ENCODE measurements at regions not wholly inside any gene's neighbourhood (a gene's known extent, or its start where the extent isn't known, plus 50 kb on each side); places are given as distances from the start of the nearest gene placed in this dataset.

DNA sequence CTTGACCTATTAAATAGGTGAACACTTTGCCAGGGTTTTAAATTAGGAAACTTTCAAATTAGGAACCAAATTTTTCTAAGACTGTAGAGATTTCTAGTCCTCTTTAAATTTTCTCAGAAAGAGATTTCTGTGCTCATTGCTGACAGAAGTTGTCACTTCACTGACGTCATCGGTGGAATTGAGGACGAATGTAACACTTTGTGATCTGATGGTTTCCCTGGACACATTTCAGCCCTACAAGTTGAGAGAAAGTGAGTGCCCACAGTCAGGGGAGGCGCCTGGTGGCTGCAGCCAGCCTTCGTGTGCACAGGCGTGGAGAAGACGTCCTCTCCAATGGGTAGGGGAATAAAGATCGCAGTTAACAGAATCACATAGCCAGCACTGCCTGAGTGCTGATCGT is 396.5 kb upstream of the TSHZ3 start:
- Histone ChIP-seq H3K27ac (no peak overlapping the region), H3K4me2 (no peak overlapping the region), H3K4me3 (no peak overlapping the region), H3K4me1 (no peaks in the 10 kb centered on the region), H3K9me3 (peaks cover 5% of the 10 kb centered on the region; the same call in 2 of the 3 replicates)
- no peak for FAIRE-seq
- no peak for ATAC-seq
- POLR2A ChIA-PET: no interaction called here
- TF ChIP-seq KDM5A (IDR thresholded peaks at IDR 0.05) (no peak), POLR2A (IDR thresholded peaks at IDR 0.05; ENCODE audit: low read length) (0 out of 2 replicates have a peak, but pooled peaks have one; percentile 6)
- no peak for DNase-seq (ENCODE audit: low read depth in 1 of 2, low spot score in 1 of 2)
- 11% methylated on average over 9 of the region's 9 CpGs for WGBS (ENCODE audit: missing lambda C conversion rate)
- CTCF ChIA-PET: no interaction called here

DNA sequence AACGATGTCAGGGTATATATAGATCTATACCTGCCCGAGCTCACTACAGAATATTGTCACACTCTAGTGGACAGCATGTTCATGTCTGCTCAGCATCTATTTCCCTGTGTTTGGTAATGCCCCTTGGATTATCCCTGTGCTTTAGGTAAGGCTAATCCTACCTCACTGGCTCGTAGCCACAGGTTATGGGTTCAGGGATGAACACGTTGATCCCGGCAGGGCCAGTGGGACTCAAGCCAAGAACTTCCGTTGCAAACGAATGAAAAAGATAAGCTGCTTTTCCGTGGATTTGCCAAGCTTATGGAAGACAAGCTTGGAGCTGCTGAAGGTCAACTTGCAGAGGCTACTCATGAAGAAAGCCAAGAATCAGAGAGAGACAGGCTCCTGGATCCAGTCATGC is 400.0 kb upstream of the TSHZ3 start:
- no peak overlapping the region for H3K4me2 ChIP-seq
- FAIRE-seq (no peak), ATAC-seq (no peak), DNase-seq (ENCODE audit: low read depth in 1 of 2, low spot score in 1 of 2) (no peak)
- 3% methylated on average over 8 of the region's 8 CpGs for WGBS (ENCODE audit: missing lambda C conversion rate)
- TF ChIP-seq HOXA7 (CRISPR knock-in tag; IDR thresholded peaks at IDR 0.05) (no peak), RNF2 (IDR thresholded peaks at IDR 0.05; ENCODE audit: borderline replicate concordance, low read depth) (no peak), ZC3H11A (IDR thresholded peaks at IDR 0.05) (no peak)
- TF ChIP-seq, protein P1, sequence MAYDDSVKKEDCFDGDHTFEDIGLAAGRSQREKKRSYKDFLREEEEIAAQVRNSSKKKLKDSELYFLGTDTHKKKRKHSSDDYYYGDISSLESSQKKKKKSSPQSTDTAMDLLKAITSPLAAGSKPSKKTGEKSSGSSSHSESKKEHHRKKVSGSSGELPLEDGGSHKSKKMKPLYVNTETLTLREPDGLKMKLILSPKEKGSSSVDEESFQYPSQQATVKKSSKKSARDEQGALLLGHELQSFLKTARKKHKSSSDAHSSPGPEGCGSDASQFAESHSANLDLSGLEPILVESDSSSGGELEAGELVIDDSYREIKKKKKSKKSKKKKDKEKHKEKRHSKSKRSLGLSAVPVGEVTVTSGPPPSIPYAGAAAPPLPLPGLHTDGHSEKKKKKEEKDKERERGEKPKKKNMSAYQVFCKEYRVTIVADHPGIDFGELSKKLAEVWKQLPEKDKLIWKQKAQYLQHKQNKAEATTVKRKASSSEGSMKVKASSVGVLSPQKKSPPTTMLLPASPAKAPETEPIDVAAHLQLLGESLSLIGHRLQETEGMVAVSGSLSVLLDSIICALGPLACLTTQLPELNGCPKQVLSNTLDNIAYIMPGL (CRISPR knock-in tag; IDR thresholded peaks at IDR 0.05; ENCODE audit: borderline replicate concordance): no peak
- TF ChIP-seq, protein P2, sequence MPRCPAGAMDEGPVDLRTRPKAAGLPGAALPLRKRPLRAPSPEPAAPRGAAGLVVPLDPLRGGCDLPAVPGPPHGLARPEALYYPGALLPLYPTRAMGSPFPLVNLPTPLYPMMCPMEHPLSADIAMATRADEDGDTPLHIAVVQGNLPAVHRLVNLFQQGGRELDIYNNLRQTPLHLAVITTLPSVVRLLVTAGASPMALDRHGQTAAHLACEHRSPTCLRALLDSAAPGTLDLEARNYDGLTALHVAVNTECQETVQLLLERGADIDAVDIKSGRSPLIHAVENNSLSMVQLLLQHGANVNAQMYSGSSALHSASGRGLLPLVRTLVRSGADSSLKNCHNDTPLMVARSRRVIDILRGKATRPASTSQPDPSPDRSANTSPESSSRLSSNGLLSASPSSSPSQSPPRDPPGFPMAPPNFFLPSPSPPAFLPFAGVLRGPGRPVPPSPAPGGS (IDR thresholded peaks at IDR 0.05): no peak
- H3K9me3 ChIP-seq: no peaks in the 10 kb centered on the region
- CTCF ChIA-PET: no interaction called here
- no peak overlapping the region for H3K4me3 ChIP-seq
- H3K27ac ChIP-seq: no peak overlapping the region
- H3K4me1 ChIP-seq: no peaks in the 10 kb centered on the region
- POLR2A ChIA-PET: no interaction called here

DNA sequence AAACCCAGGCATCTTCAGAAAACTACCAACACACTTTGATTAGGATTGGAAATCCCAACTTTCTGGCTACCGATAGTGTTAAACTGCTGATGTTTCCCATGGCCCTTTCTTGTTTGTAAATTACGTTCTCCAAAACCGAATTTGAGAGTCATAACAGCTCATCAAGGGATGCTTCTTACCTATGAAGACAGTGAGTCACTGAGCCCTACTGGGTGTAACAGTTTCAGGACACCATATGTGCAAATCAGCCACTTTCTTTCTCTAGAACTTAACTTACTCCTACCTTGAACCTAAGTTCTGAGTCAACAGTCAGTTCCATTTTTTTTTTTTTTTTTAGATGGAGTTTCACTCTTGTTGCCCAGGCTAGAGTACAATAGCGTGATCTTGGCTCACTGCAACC is 410.1 kb upstream of the TSHZ3 start:
- 16% methylated on average over 4 of the region's 4 CpGs for WGBS (ENCODE audit: missing lambda C conversion rate)
- POLR2A ChIA-PET: no interaction called here
- Histone ChIP-seq H3K4me1 (no peaks in the 10 kb centered on the region), H3K9me3 (no peaks in the 10 kb centered on the region; the same call in 2 of the 3 replicates), H3K4me2 (no peak overlapping the region), H3K4me3 (no peak overlapping the region), H3K27ac (no peak overlapping the region)
- no peak for FAIRE-seq
- no peak for DNase-seq (ENCODE audit: low read depth in 1 of 2, low spot score in 1 of 2)
- TF ChIP-seq FOSB (CRISPR knock-in tag; IDR thresholded peaks at IDR 0.05): no peak
- no peak for TF ChIP-seq FOSL2 (IDR thresholded peaks at IDR 0.05)
- TF ChIP-seq FOSL2 (CRISPR knock-in tag; IDR thresholded peaks at IDR 0.05): no peak
- no peak for TF ChIP-seq KDM5A (IDR thresholded peaks at IDR 0.05)
- no peak for TF ChIP-seq NFE2L2 (conservative IDR thresholded peaks at IDR 0.05; ENCODE audit: low read length)
- TF ChIP-seq, protein P1 (CRISPR knock-in tag; IDR thresholded peaks at IDR 0.05; ENCODE audit: borderline replicate concordance): no peak
- TF ChIP-seq, protein P3, sequence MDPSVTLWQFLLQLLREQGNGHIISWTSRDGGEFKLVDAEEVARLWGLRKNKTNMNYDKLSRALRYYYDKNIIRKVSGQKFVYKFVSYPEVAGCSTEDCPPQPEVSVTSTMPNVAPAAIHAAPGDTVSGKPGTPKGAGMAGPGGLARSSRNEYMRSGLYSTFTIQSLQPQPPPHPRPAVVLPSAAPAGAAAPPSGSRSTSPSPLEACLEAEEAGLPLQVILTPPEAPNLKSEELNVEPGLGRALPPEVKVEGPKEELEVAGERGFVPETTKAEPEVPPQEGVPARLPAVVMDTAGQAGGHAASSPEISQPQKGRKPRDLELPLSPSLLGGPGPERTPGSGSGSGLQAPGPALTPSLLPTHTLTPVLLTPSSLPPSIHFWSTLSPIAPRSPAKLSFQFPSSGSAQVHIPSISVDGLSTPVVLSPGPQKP (IDR thresholded peaks at IDR 0.05; ENCODE audit: low read depth, low read length): no peak
- TF ChIP-seq HOXB5 (CRISPR knock-in tag; IDR thresholded peaks at IDR 0.05): no peak
- no peak for TF ChIP-seq JUNB (IDR thresholded peaks at IDR 0.05)
- no peak for TF ChIP-seq ZFP36 (IDR thresholded peaks at IDR 0.05; ENCODE audit: borderline replicate concordance, partially characterized antibody)
- no peak for TF ChIP-seq SREBF2 (IDR thresholded peaks at IDR 0.05)
- TF ChIP-seq, protein P4, sequence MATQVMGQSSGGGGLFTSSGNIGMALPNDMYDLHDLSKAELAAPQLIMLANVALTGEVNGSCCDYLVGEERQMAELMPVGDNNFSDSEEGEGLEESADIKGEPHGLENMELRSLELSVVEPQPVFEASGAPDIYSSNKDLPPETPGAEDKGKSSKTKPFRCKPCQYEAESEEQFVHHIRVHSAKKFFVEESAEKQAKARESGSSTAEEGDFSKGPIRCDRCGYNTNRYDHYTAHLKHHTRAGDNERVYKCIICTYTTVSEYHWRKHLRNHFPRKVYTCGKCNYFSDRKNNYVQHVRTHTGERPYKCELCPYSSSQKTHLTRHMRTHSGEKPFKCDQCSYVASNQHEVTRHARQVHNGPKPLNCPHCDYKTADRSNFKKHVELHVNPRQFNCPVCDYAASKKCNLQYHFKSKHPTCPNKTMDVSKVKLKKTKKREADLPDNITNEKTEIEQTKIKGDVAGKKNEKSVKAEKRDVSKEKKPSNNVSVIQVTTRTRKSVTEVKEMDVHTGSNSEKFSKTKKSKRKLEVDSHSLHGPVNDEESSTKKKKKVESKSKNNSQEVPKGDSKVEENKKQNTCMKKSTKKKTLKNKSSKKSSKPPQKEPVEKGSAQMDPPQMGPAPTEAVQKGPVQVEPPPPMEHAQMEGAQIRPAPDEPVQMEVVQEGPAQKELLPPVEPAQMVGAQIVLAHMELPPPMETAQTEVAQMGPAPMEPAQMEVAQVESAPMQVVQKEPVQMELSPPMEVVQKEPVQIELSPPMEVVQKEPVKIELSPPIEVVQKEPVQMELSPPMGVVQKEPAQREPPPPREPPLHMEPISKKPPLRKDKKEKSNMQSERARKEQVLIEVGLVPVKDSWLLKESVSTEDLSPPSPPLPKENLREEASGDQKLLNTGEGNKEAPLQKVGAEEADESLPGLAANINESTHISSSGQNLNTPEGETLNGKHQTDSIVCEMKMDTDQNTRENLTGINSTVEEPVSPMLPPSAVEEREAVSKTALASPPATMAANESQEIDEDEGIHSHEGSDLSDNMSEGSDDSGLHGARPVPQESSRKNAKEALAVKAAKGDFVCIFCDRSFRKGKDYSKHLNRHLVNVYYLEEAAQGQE (IDR thresholded peaks at IDR 0.05): no peak
- TF ChIP-seq CBX8 (IDR thresholded peaks at IDR 0.05): no peak
- TF ChIP-seq NPAS2 (CRISPR knock-in tag; IDR thresholded peaks at IDR 0.05; ENCODE audit: borderline replicate concordance): no peak
- no peak for TF ChIP-seq CBX2 (IDR thresholded peaks at IDR 0.05; ENCODE audit: borderline replicate concordance, low read depth)
- TF ChIP-seq, protein P5, sequence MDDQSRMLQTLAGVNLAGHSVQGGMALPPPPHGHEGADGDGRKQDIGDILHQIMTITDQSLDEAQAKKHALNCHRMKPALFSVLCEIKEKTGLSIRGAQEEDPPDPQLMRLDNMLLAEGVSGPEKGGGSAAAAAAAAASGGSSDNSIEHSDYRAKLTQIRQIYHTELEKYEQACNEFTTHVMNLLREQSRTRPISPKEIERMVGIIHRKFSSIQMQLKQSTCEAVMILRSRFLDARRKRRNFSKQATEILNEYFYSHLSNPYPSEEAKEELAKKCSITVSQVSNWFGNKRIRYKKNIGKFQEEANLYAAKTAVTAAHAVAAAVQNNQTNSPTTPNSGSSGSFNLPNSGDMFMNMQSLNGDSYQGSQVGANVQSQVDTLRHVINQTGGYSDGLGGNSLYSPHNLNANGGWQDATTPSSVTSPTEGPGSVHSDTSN (IDR thresholded peaks at IDR 0.05): no peak
- CTCF ChIA-PET: interaction anchor here (0.7 kb wide), 1 partner anchor 432 kb away, joined by 3 read pairs; no protein-coding TSS in a partner anchor
- ATAC-seq: no peak

All from A549 (cell line).